HFFc6 (cell line): ENCODE measurements at regions not wholly inside any gene's neighbourhood (a gene's known extent, or its start where the extent isn't known, plus 50 kb on each side); places are given as distances from the start of the nearest gene placed in this dataset.

Experiments
- DNase-seq: peaks from one replicate; pipeline ENCODE4 v3.0.0-alpha.2; 2018
- H3K27ac Mint-ChIP-seq: 2 replicates; pipeline ENCODE4 v1.8.0; 2020; ENCODE audit warnings: mild to moderate bottlenecking, mixed read lengths
- H3K27me3 Mint-ChIP-seq: 2 replicates; pipeline ENCODE4 v1.8.0; 2021; ENCODE audit warnings: mild to moderate bottlenecking, moderate library complexity, mixed read lengths; ENCODE audit not compliant: insufficient read depth
- H3K36me3 Mint-ChIP-seq: 2 replicates; pipeline ENCODE4 v1.8.0; 2021; ENCODE audit warnings: low read depth, mixed read lengths
- H3K4me1 Mint-ChIP-seq: 2 replicates; pipeline ENCODE4 v1.8.0; 2020; ENCODE audit warnings: low read depth, mixed read lengths
- H3K4me3 Mint-ChIP-seq: 2 replicates; pipeline ENCODE4 v1.8.0; 2020; ENCODE audit warnings: mild to moderate bottlenecking, moderate library complexity, mixed read lengths
- H3K9me3 Mint-ChIP-seq: 2 replicates; pipeline ENCODE4 v1.8.0; 2020; ENCODE audit warnings: mild to moderate bottlenecking, mixed read lengths
- TF ChIP-seq, protein P1 (sequence below): fragments of 200-600 bp; sonication (generic); IDR thresholded peaks from 2 replicates; pipeline ENCODE4 v1.5.0; 2021; ENCODE audit warnings: antibody characterized with exemption, mild to moderate bottlenecking

DNA sequence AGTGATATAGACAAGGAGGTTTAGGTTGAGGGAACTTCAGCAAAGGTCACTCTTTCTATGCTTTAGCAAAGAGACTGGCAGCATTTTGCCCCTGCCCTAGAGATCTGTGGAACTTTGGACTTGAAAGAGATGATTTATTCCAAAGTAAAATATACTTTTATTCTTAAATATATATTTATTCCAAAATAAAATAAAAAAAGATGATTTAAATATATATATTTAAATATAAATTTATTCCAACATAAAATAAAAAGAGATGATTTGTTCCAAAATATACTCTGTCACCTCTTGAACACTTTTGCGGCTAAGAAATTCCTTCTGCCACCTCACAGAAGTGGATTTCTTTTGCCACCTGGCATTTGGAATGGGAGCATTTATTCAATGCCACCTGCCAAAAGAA, 521.3 kb upstream of the CHORDC1 start:
- Mint-ChIP-seq H3K27me3 (no peaks in the 10 kb centered on the region), H3K36me3 (peaks cover 6% of the 10 kb centered on the region; the same call in 1 of the 2 replicates), H3K9me3 (peaks cover 39% of the 10 kb centered on the region), H3K4me3 (no peak overlapping the region), H3K4me1 (no peaks in the 10 kb centered on the region), H3K27ac (no peak overlapping the region)
- no peak for DNase-seq
- TF ChIP-seq, protein P1, sequence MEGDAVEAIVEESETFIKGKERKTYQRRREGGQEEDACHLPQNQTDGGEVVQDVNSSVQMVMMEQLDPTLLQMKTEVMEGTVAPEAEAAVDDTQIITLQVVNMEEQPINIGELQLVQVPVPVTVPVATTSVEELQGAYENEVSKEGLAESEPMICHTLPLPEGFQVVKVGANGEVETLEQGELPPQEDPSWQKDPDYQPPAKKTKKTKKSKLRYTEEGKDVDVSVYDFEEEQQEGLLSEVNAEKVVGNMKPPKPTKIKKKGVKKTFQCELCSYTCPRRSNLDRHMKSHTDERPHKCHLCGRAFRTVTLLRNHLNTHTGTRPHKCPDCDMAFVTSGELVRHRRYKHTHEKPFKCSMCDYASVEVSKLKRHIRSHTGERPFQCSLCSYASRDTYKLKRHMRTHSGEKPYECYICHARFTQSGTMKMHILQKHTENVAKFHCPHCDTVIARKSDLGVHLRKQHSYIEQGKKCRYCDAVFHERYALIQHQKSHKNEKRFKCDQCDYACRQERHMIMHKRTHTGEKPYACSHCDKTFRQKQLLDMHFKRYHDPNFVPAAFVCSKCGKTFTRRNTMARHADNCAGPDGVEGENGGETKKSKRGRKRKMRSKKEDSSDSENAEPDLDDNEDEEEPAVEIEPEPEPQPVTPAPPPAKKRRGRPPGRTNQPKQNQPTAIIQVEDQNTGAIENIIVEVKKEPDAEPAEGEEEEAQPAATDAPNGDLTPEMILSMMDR: no peak

GRCh38 chr11:90738799-90739198, 516.0 kb upstream of the CHORDC1 start:
- H3K4me1 Mint-ChIP-seq: no peaks in the 10 kb centered on the region
- TF ChIP-seq, protein P1: no peak
- no peak overlapping the region for H3K27ac Mint-ChIP-seq
- H3K9me3 Mint-ChIP-seq: peaks cover 31% of the 10 kb centered on the region
- no peaks in the 10 kb centered on the region for H3K27me3 Mint-ChIP-seq
- DNase-seq: no peak
- H3K4me3 Mint-ChIP-seq: no peak overlapping the region
- H3K36me3 Mint-ChIP-seq: peaks cover 4% of the 10 kb centered on the region; the same call in 1 of the 2 replicates

GRCh38 chr11:90737444-90738050, 514.7 kb upstream of the CHORDC1 start:
- Mint-ChIP-seq H3K27ac (no peak overlapping the region), H3K27me3 (no peaks in the 10 kb centered on the region), H3K4me1 (no peaks in the 10 kb centered on the region), H3K36me3 (no peaks in the 10 kb centered on the region; the same call in 1 of the 2 replicates), H3K4me3 (no peak overlapping the region), H3K9me3 (peaks cover 29% of the 10 kb centered on the region)
- no peak for DNase-seq
- TF ChIP-seq, protein P1: no peak

DNA sequence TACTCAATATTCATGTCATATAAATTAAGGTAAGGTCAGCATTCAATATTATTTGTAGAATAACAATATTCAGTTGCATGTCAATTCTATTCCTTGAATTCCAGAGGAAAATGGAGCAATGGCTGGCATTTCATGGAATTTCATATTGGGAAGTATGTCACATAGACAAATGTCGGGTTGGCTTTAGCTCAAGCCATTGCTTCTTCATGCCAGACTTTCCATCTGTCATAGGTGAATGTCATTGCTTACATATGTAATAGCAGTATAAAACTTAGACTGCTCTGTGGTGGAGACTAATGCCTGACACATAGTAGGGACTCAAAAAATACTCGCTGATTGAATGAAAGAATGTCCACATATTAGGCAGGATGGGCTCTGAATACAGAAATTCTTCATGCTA, 509.6 kb upstream of the CHORDC1 start:
- Mint-ChIP-seq H3K9me3 (peaks cover 36% of the 10 kb centered on the region), H3K4me1 (no peaks in the 10 kb centered on the region), H3K36me3 (no peaks in the 10 kb centered on the region; the same call in 1 of the 2 replicates), H3K4me3 (no peak overlapping the region), H3K27ac (no peak overlapping the region), H3K27me3 (no peaks in the 10 kb centered on the region)
- DNase-seq: no peak
- TF ChIP-seq, protein P1: no peak

DNA sequence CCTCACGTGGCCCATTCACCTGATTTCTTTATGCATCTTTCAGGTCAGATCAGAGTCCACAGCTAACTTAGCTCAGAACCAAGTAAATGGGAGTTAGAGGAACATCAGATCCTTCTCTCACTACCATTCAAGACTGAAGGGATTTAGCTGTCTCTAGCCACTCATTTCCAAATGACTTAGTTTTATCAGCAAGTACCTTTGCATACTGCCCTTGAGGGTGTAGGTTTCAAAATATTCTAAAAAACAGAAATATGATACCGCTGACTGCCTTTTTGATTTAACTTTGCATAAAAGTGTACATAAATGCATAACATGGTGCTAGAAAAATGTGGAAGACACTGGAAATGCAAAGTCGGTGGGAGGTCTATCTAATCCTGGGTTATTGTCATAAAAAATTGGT, 500.6 kb upstream of the CHORDC1 start:
- Mint-ChIP-seq H3K9me3 (peaks cover 16% of the 10 kb centered on the region), H3K27ac (no peak overlapping the region), H3K4me1 (no peaks in the 10 kb centered on the region), H3K27me3 (no peaks in the 10 kb centered on the region; the same call in 1 of the 2 replicates), H3K36me3 (no peaks in the 10 kb centered on the region; the same call in 1 of the 2 replicates), H3K4me3 (no peak overlapping the region)
- TF ChIP-seq, protein P1: no peak
- no peak for DNase-seq
